Activated T-cell treated with anti-CD3 and anti-CD28 coated beads, Interleukin-2, amount 50 U/mL, for 24 hours (primary cell): ENCODE measurements at regions not wholly inside any gene's neighbourhood (a gene's known extent, or its start where the extent isn't known, plus 50 kb on each side); places are given as distances from the start of the nearest gene placed in this dataset.
"Not testable (repeated sequence)": the region's sequence is repeated elsewhere in the genome, so short reads cannot be mapped to it uniquely, and the experiment has no call there.

Experiments used
- DNase-seq: peaks from one replicate; pipeline ENCODE4 v3.0.0-alpha.2; 2020
- H3K27ac Mint-ChIP-seq: 2 replicates; pipeline ENCODE4 v1.8.0; 2020; ENCODE audit warnings: mild to moderate bottlenecking, mixed read lengths
- H3K27me3 Mint-ChIP-seq: 2 replicates; pipeline ENCODE4 v1.8.0; 2020; ENCODE audit warnings: mixed read lengths
- H3K36me3 Mint-ChIP-seq: 2 replicates; pipeline ENCODE4 v1.8.0; 2020; ENCODE audit warnings: low read depth, mixed read lengths
- H3K4me1 Mint-ChIP-seq: 2 replicates; pipeline ENCODE4 v1.8.0; 2020; ENCODE audit warnings: low read depth, mixed read lengths
- H3K4me3 Mint-ChIP-seq: 2 replicates; pipeline ENCODE4 v1.8.0; 2020; ENCODE audit warnings: mild to moderate bottlenecking, moderate library complexity, mixed read lengths
- H3K9me3 Mint-ChIP-seq: 2 replicates; pipeline ENCODE4 v1.8.0; 2020; ENCODE audit warnings: mixed read lengths

- DNase-seq: no peak
- peaks cover 31% of the 10 kb centered on the region for H3K36me3 Mint-ChIP-seq
- no peaks in the 10 kb centered on the region for H3K27me3 Mint-ChIP-seq
- no peaks in the 10 kb centered on the region for H3K9me3 Mint-ChIP-seq
- peaks cover 25% of the 10 kb centered on the region for H3K4me1 Mint-ChIP-seq
- peak overlapping the region; percentile 98 for H3K27ac Mint-ChIP-seq
- peak overlapping the region; percentile 91 for H3K4me3 Mint-ChIP-seq
These were observed 305.0 kb downstream of the TYW1 start for GRCh38 chr7:67301667-67302066.

GRCh38 chr7:67302113-67303039, 305.7 kb downstream of the TYW1 start:
- no peaks in the 10 kb centered on the region for H3K9me3 Mint-ChIP-seq
- peaks cover 25% of the 10 kb centered on the region for H3K4me1 Mint-ChIP-seq
- H3K27me3 Mint-ChIP-seq: no peaks in the 10 kb centered on the region
- peak overlapping the region; percentile 98 for H3K27ac Mint-ChIP-seq
- H3K36me3 Mint-ChIP-seq: peaks cover 37% of the 10 kb centered on the region
- peak overlapping the region; percentile 91 for H3K4me3 Mint-ChIP-seq
- DNase-seq: peak; percentile 97

DNA sequence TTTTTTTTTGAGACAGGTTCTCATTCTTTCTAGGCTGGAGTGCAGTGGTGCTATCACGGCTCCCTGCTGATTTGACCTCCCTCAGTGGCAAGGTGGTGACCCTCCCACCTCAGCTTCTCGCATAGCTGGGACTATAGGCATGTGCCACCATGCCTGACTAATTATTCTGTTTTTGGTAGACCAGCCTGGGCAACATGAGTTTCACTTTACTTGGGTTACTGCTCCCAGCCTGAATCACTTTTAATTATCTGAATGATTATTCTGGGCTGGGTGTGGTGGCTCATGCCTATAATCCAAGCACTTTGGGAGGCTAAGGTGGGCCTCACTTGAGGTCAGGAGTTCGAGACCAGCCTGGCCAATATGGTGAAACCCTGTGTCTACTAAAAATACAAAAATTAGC, 308.2 kb downstream of the TYW1 start:
- peak overlapping the region; percentile 8 for H3K27ac Mint-ChIP-seq
- H3K9me3 Mint-ChIP-seq, H3K27me3 Mint-ChIP-seq, DNase-seq: not testable (repeated sequence)
- H3K4me1 Mint-ChIP-seq: peaks cover 25% of the 10 kb centered on the region
- H3K36me3 Mint-ChIP-seq: peaks cover 62% of the 10 kb centered on the region
- peak overlapping the region; percentile 31 for H3K4me3 Mint-ChIP-seq

DNA sequence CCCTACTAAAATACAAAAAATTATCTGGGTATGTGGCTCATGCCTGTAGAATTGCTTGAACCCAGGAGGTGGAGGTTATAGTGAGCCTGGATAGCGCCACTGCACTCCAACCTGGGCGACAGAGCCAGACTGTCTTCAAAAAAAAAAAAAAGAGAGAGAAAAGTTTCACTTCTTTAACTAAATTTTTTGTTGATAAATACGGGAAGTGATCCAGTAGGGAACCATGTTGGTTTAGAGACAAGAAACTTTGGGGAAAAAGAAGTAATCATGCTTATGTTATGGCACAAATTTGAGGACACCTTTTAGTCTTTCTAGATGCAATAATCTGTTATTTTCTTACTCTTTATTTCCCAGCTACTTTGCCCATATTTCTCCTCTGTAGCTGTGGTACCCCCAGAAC, 309.7 kb downstream of the TYW1 start:
- H3K27ac Mint-ChIP-seq: no peak overlapping the region
- no peak overlapping the region for H3K4me3 Mint-ChIP-seq
- H3K36me3 Mint-ChIP-seq: peaks cover 77% of the 10 kb centered on the region
- H3K4me1 Mint-ChIP-seq: peaks cover 17% of the 10 kb centered on the region
- no peaks in the 10 kb centered on the region for H3K9me3 Mint-ChIP-seq
- DNase-seq: no peak
- H3K27me3 Mint-ChIP-seq: no peaks in the 10 kb centered on the region

- H3K4me3 Mint-ChIP-seq: no peak overlapping the region
- no peaks in the 10 kb centered on the region for H3K27me3 Mint-ChIP-seq
- no peak overlapping the region for H3K27ac Mint-ChIP-seq
- DNase-seq: no peak
- H3K36me3 Mint-ChIP-seq: peaks cover 94% of the 10 kb centered on the region
- H3K9me3 Mint-ChIP-seq: no peaks in the 10 kb centered on the region
- peaks cover 9% of the 10 kb centered on the region for H3K4me1 Mint-ChIP-seq
These were observed 313.3 kb downstream of the TYW1 start for GRCh38 chr7:67309764-67310549.

DNA sequence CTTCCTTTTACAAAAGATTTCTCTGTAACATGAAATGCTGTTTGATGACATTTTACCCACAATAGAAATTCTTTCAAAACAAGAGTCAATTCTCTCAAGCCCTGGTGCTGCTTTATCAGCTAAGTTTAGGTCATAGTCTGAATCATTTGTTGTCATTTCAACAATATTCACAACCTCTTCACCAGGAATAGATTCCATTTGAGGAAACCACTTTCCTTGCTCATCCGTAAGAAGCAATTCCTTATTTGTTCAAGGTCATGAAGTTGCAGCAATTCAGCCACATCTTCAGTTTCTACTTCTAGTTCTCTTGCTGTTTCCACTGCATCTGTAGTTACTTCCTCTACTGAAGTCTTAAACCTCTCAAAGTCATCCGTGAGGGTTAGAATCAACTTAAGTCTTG, 315.3 kb downstream of the TYW1 start:
- Mint-ChIP-seq H3K27me3 (no peaks in the 10 kb centered on the region), H3K4me3 (no peak overlapping the region), H3K9me3 (no peaks in the 10 kb centered on the region), H3K27ac (no peak overlapping the region), H3K4me1 (peaks cover 2% of the 10 kb centered on the region), H3K36me3 (peaks cover 92% of the 10 kb centered on the region)
- DNase-seq: no peak

GRCh38 chr7:67313213-67313612, 316.6 kb downstream of the TYW1 start:
- Mint-ChIP-seq H3K4me3 (no peak overlapping the region), H3K27me3 (no peaks in the 10 kb centered on the region), H3K9me3 (no peaks in the 10 kb centered on the region), H3K4me1 (peaks cover 1% of the 10 kb centered on the region), H3K27ac (no peak overlapping the region), H3K36me3 (peaks cover 88% of the 10 kb centered on the region)
- no peak for DNase-seq

- not testable (repeated sequence) for H3K4me3 Mint-ChIP-seq, H3K27ac Mint-ChIP-seq, H3K27me3 Mint-ChIP-seq, H3K4me1 Mint-ChIP-seq, DNase-seq, H3K9me3 Mint-ChIP-seq
- peaks cover 76% of the 10 kb centered on the region for H3K36me3 Mint-ChIP-seq
These were observed 320.3 kb downstream of the TYW1 start for GRCh38 chr7:67316902-67317301.

DNA sequence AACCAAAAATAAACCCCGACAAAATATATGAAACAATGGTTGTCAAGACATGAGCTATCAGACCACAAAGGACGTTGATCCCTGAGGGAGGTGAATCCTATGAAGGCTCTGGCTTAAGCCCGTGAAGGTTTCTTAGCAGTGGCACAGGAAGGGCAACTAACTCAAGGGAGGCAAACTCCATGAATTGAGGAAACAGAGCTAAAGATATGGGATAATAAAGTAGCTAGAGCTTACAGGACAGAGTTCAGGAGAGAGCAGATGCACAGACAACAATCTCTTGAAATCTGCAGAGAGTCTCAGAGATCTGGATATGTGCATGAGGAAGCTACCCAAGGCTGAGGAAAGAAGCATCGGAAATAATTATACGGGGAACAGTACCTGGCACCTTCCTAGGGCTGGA, 331.6 kb downstream of the TYW1 start:
- H3K9me3 Mint-ChIP-seq, H3K4me1 Mint-ChIP-seq: not testable (repeated sequence)

DNA sequence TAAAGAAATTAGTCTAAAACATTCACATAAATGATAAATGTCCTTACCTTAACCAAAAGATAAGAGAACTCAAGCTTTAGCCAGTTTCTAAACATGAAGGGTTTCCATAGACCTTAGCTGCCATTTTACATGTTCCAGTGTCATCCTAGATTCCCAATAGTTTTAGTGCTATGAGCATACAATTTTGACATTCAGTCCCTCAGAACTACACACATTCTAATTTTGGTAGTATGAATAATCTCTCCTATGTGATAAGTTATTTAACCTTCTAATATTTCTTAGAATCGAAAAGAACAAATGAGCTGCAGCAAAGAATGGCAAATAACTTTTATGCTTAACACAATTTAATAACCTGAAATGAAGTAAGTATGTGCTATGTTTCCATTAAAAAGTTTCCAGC, 338.5 kb downstream of the TYW1 start:
- not testable (repeated sequence) for H3K9me3 Mint-ChIP-seq, H3K4me3 Mint-ChIP-seq, DNase-seq, H3K4me1 Mint-ChIP-seq, H3K36me3 Mint-ChIP-seq, H3K27me3 Mint-ChIP-seq, H3K27ac Mint-ChIP-seq

More for the DNA sequence above, 331.6 kb downstream of the TYW1 start:
- H3K27ac Mint-ChIP-seq, H3K27me3 Mint-ChIP-seq, H3K4me3 Mint-ChIP-seq, H3K36me3 Mint-ChIP-seq, DNase-seq: not testable (repeated sequence)

DNA sequence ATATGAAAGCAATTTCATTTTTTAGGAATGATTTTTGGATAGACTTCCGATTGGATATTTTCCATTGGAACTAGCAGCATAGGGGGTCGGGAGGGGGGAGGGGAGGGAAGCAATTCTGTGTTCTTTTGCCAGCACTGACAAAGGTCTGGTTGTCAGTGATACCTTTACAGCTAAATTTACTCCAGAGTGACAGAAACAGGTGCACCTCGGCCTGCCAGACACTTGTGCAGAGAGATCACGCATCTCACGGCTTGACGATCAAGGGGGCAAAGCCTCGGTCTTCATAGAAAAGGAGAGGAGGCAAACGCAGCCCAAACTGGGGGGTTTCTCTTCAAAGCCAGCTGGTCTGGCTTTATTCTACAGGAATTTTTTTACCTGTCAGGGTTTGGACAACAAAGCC, 339.0 kb downstream of the TYW1 start:
- H3K4me1 Mint-ChIP-seq, H3K9me3 Mint-ChIP-seq, DNase-seq, H3K4me3 Mint-ChIP-seq, H3K27ac Mint-ChIP-seq, H3K27me3 Mint-ChIP-seq, H3K36me3 Mint-ChIP-seq: not testable (repeated sequence)

DNA sequence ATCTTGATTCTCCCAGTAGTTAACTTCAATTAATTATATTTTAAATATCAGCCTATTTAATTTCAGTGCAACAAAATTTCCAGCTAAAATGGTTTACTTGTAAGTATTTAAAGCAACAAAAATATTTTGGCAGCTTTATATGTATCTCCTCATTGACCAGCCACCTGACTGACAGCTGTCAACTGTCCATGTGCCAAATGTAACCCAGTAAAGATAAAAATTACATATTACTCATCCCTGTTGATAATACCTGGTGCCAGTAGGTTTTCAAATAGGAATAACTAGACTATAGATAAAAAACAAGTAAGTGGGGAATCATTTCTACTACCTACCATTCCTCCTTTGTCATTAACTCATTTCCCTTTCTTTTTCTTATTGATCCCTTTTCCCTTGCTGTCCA, 341.9 kb downstream of the TYW1 start:
- not testable (repeated sequence) for H3K4me1 Mint-ChIP-seq, H3K27me3 Mint-ChIP-seq, DNase-seq, H3K27ac Mint-ChIP-seq, H3K4me3 Mint-ChIP-seq, H3K9me3 Mint-ChIP-seq, H3K36me3 Mint-ChIP-seq

GRCh38 chr7:67341153-67341768, 344.6 kb downstream of the TYW1 start:
- Mint-ChIP-seq H3K4me1 (peaks cover 4% of the 10 kb centered on the region), H3K27me3 (no peaks in the 10 kb centered on the region), H3K9me3 (no peaks in the 10 kb centered on the region), H3K4me3 (no peak overlapping the region), H3K36me3 (peaks cover 9% of the 10 kb centered on the region), H3K27ac (no peak overlapping the region)
- no peak for DNase-seq

GRCh38 chr7:67343114-67343513, 346.5 kb downstream of the TYW1 start:
- H3K4me3 Mint-ChIP-seq: no peak overlapping the region
- no peak overlapping the region for H3K27ac Mint-ChIP-seq
- peaks cover 4% of the 10 kb centered on the region for H3K4me1 Mint-ChIP-seq
- no peaks in the 10 kb centered on the region for H3K9me3 Mint-ChIP-seq
- no peak for DNase-seq
- no peaks in the 10 kb centered on the region for H3K27me3 Mint-ChIP-seq
- peaks cover 9% of the 10 kb centered on the region for H3K36me3 Mint-ChIP-seq

- H3K27ac Mint-ChIP-seq: no peak overlapping the region
- no peak for DNase-seq
- H3K4me1 Mint-ChIP-seq: peaks cover 4% of the 10 kb centered on the region
- H3K9me3 Mint-ChIP-seq: no peaks in the 10 kb centered on the region
- no peak overlapping the region for H3K4me3 Mint-ChIP-seq
- H3K27me3 Mint-ChIP-seq: no peaks in the 10 kb centered on the region
- peaks cover 9% of the 10 kb centered on the region for H3K36me3 Mint-ChIP-seq
These were observed 346.9 kb downstream of the TYW1 start for GRCh38 chr7:67343572-67343971.
